ENCODE measurements at regions not wholly inside any gene's neighbourhood (a gene's known extent, or its start where the extent isn't known, plus 50 kb on each side); places are given as distances from the start of the nearest gene placed in this dataset.

- H3K23ac ChIP-seq (ENCODE audit: insufficient read length) = no peak overlapping the region
- H2BK15ac ChIP-seq (ENCODE audit: low read length) = no peak overlapping the region
- whole genome bisulfite sequencing, 2 experiments (ENCODE audit: extremely low coverage in 1 of 2, insufficient coverage in 1 of 2, insufficient read length in 1 of 2, insufficient replicate concordance in 2 of 2, low coverage in 1 of 2, low lambda C conversion rate in 2 of 2, missing lambda C conversion rate in 1 of 2) = 97% methylated on average over 5 of the region's 5 CpGs; no CpG with 5 or more reads in 1 of the 2 experiments
- no peak overlapping the region for H2BK5ac ChIP-seq (ENCODE audit: low read depth, low read length)
- POLR2A ChIA-PET (ENCODE audit: partially characterized antibody) = no interaction called here
- no peak overlapping the region for H2BK20ac ChIP-seq (ENCODE audit: low read length)
- H3K56ac ChIP-seq (replicated peaks; ENCODE audit: insufficient read length, low read depth, low read length) = no peak overlapping the region
- no peak overlapping the region for H3K18ac ChIP-seq (ENCODE audit: extremely low read depth, low read length)
- H3K9me3 ChIP-seq (ENCODE audit: insufficient read depth in 2 of 2, low read depth in 1 of 2, low read length in 1 of 2) = peaks cover 0 to 3% of the 10 kb centered on the region in 2 experiments; a peak in 3 of 4 replicates
- no peaks in the 10 kb centered on the region for H3K4me1 ChIP-seq (replicated peaks in 1 of 4; ENCODE audit: control insufficient read depth in 3 of 4, insufficient read depth in 4 of 4, low read length in 3 of 4)
- H2BK120ac ChIP-seq (replicated peaks; ENCODE audit: low read depth, low read length) = no peak overlapping the region
- no peak overlapping the region for H2AK5ac ChIP-seq (ENCODE audit: low read depth, low read length)
- no peak for FAIRE-seq
- H4K8ac ChIP-seq (ENCODE audit: extremely low read depth, insufficient read depth, low read length) = no peak overlapping the region
- H3K27me3 ChIP-seq (replicated peaks in 1 of 4; ENCODE audit: control insufficient read depth in 3 of 4, extremely low read depth in 1 of 4, insufficient read depth in 3 of 4, low read length in 3 of 4) = no peaks in the 10 kb centered on the region
- DNase-seq (ENCODE audit: low read depth in 1 of 2, low spot score in 2 of 2) = no peak
- no peak overlapping the region for H2AFZ ChIP-seq (ENCODE audit: low read length)
- no peak overlapping the region for H3K4me3 ChIP-seq (ENCODE audit: extremely low read depth in 1 of 4, insufficient read depth in 2 of 4, low read depth in 3 of 4, low read length in 4 of 4)
- no peak overlapping the region for H2BK12ac ChIP-seq (ENCODE audit: low read depth, low read length)
- H3K23me2 ChIP-seq (ENCODE audit: low read depth, low read length) = no peaks in the 10 kb centered on the region
- H4K5ac ChIP-seq (ENCODE audit: insufficient read length, low read depth, low read length) = no peak overlapping the region
- H3K79me2 ChIP-seq (ENCODE audit: control insufficient read depth in 1 of 2, insufficient read depth in 2 of 2, low read length in 2 of 2) = no peaks in the 10 kb centered on the region
- CTCF ChIA-PET (ENCODE audit: partially characterized antibody) = interaction anchor here (1.3 kb wide), 2 partner anchors 44 to 541 kb away, joined by 3 to 4 read pairs; no protein-coding TSS in a partner anchor
- no peaks in the 10 kb centered on the region for H3K36me3 ChIP-seq (ENCODE audit: control insufficient read depth in 2 of 4, insufficient read depth in 4 of 4, low read length in 3 of 4)
- H4K91ac ChIP-seq (replicated peaks; ENCODE audit: insufficient read length, low read length) = no peak overlapping the region
- no peaks in the 10 kb centered on the region for H4K20me1 ChIP-seq (replicated peaks in 1 of 2; ENCODE audit: control insufficient read depth in 1 of 2, insufficient read depth in 2 of 2, low read length in 2 of 2)
- no peak overlapping the region for H3K27ac ChIP-seq (ENCODE audit: low read depth, low read length)
- H3K9ac ChIP-seq (replicated peaks in 1 of 4; ENCODE audit: extremely low read depth in 1 of 4, low read depth in 3 of 4, low read length in 3 of 4) = no peak overlapping the region
- H3K14ac ChIP-seq (ENCODE audit: insufficient read length) = no peak overlapping the region
- no peak overlapping the region for H3K4me2 ChIP-seq (ENCODE audit: insufficient read depth in 1 of 2, low read depth in 2 of 2, low read length in 2 of 2)
- no peak overlapping the region for H3K4ac ChIP-seq (replicated peaks; ENCODE audit: insufficient read length, low read depth, low read length)
- no peaks in the 10 kb centered on the region for H3K79me1 ChIP-seq (ENCODE audit: low read depth, low read length)
- no peak for TF ChIP-seq CTCF (IDR thresholded peaks at IDR 0.05; ENCODE audit: control extremely low read depth in 1 of 3, insufficient read depth in 1 of 3, low read depth in 1 of 3, low read length in 3 of 3)
- no peak for TF ChIP-seq RXRA (IDR thresholded peaks at IDR 0.05; ENCODE audit: insufficient read depth, low read depth, low read length)
- TF ChIP-seq POLR2AphosphoS5 (IDR thresholded peaks at IDR 0.05; ENCODE audit: low read depth, low read length) = no peak
- no peak for TF ChIP-seq TEAD4 (IDR thresholded peaks at IDR 0.05; ENCODE audit: low read depth, low read length)
- TF ChIP-seq SRF (IDR thresholded peaks at IDR 0.05; ENCODE audit: low read depth, low read length) = no peak
- TF ChIP-seq PHF8 (conservative IDR thresholded peaks at IDR 0.05; ENCODE audit: low read depth, low read length) = no peak
- TF ChIP-seq SP2 (IDR thresholded peaks at IDR 0.05; ENCODE audit: low read length) = no peak
- no peak for TF ChIP-seq ZNF274 (IDR thresholded peaks at IDR 0.05; ENCODE audit: borderline replicate concordance, extremely low read depth, low read length)
- no peak for TF ChIP-seq POU5F1 (IDR thresholded peaks at IDR 0.05; ENCODE audit: low read depth, low read length)
- no peak for TF ChIP-seq CTBP2 (IDR thresholded peaks at IDR 0.05; ENCODE audit: borderline replicate concordance, insufficient read depth, insufficient read length, low read length)
- TF ChIP-seq EZH2 (IDR thresholded peaks at IDR 0.05; ENCODE audit: low read depth, low read length, severe bottlenecking) = no peak
These were observed 78.2 kb upstream of the FGGY start for GRCh38 chr1:59218521-59219236.

All from H1 (cell line).